Left lung (tissue), 4 donors: ENCODE measurements at regions not wholly inside any gene's neighbourhood (a gene's known extent, or its start where the extent isn't known, plus 50 kb on each side); places are given as distances from the start of the nearest gene placed in this dataset.

Source experiments
- ATAC-seq: fragments of 200-7000 bp; cut with Tn5 transposase; one replicate; pipeline ENCODE4 v1.9.1; 2020; ENCODE audit warnings: moderate library complexity
- DNase-seq, 4 donors: peaks; one replicate each; pipeline ENCODE4 v3.0.0-alpha.2; 2013 to 2020
- H3K27ac ChIP-seq, 2 donors: fragments of 200-600 bp; sonication (generic) in 1 of 2; one replicate each; pipeline versions ENCODE4 v1.5.0 to v1.8.0; 2020 to 2021
- H3K27me3 ChIP-seq, 2 donors: fragments of 200-600 bp; sonication (generic) in 1 of 2; one replicate each; pipeline versions ENCODE4 v1.5.0 to v1.8.0; 2020 to 2021
- H3K36me3 ChIP-seq, 2 donors: fragments of 200-600 bp; sonication (generic) in 1 of 2; one replicate each; pipeline versions ENCODE4 v1.5.0 to v1.8.0; 2020 to 2021
- H3K4me1 ChIP-seq, 2 donors: fragments of 200-600 bp; one replicate each; pipeline ENCODE4 v1.8.0; 2021
- H3K4me3 ChIP-seq, 2 donors: fragments of 200-600 bp; sonication (generic) in 1 of 2; one replicate each; pipeline versions ENCODE4 v1.5.0 to v1.8.0; 2020 to 2021; ENCODE audit warnings: mild to moderate bottlenecking in 1 of 2
- H3K9me3 ChIP-seq, 2 donors: fragments of 200-600 bp; sonication (generic) in 1 of 2; one replicate each; pipeline versions ENCODE4 v1.5.0 to v1.8.0; 2020 to 2021
- intact Hi-C, 2 donors: fragments of 100-400 bp; cut with DNase I; formaldehyde crosslinking; loops; one replicate each; pipeline versions ENCODE4 v1.11.2 to v1.14.2; 2022
- TF ChIP-seq, protein P1 (sequence below), 2 donors: fragments of 200-600 bp; sonication (generic) in 1 of 2; IDR thresholded peaks; one replicate each; pipeline versions ENCODE4 v1.5.0 to v1.8.0; 2021; ENCODE audit warnings: antibody characterized with exemption in 2 of 2
- donor health status: DM: no; HTN: yes; CAD: no.
- donor health status: DM: no; HTN: no; CAD: no.

DNA sequence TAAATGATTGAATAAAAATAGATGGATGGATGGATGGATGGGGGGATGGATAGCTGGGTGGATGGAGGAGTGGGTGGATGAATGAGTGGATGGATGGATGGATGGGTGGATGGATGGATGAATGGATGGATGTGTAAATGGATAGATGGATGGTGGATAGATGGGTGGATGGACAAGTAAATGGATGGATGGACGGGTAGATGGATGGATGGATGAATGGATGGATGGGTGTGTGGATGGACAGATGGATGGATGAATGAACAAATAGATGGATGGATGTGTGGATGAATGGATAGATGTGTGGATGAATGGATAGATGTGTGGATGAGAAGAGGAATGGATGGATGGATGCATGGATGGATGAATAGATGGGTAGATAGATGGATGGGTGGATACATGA is 490.8 kb downstream of the VRK1 start:
- Histone ChIP-seq H3K4me1 (no peaks in the 10 kb centered on the region), H3K9me3 (no peaks in the 10 kb centered on the region), H3K27me3 (peaks cover 0 to 46% of the 10 kb centered on the region in 2 donors), H3K36me3 (no peaks in the 10 kb centered on the region), H3K27ac (no peak overlapping the region), H3K4me3 (no peak overlapping the region)
- TF ChIP-seq, protein P1, sequence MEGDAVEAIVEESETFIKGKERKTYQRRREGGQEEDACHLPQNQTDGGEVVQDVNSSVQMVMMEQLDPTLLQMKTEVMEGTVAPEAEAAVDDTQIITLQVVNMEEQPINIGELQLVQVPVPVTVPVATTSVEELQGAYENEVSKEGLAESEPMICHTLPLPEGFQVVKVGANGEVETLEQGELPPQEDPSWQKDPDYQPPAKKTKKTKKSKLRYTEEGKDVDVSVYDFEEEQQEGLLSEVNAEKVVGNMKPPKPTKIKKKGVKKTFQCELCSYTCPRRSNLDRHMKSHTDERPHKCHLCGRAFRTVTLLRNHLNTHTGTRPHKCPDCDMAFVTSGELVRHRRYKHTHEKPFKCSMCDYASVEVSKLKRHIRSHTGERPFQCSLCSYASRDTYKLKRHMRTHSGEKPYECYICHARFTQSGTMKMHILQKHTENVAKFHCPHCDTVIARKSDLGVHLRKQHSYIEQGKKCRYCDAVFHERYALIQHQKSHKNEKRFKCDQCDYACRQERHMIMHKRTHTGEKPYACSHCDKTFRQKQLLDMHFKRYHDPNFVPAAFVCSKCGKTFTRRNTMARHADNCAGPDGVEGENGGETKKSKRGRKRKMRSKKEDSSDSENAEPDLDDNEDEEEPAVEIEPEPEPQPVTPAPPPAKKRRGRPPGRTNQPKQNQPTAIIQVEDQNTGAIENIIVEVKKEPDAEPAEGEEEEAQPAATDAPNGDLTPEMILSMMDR (IDR thresholded peaks at IDR 0.05), result no peak
- intact Hi-C loops, result no loop called here
- DNase-seq (no peak), ATAC-seq (no peak)

DNA sequence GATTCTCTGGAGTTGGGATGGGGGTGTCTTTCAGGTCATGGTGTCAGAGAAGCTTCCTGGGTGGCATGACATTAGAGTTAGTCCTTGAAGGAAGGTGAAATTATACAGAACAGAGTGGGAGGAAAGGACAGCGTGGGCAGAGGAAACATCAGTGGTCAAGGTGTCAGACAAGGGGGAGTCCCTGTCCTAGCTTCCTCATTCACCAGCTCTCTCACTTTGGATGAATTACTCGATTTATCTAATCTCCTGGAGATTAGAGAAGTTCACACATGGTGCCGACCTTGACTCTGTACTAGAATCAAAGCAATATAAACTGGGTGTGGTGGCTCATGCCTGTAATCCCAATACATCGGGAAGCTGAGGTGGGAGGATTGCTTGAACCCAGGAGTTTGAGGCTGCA is 492.9 kb downstream of the VRK1 start:
- no peak overlapping the region for H3K4me3 ChIP-seq
- H3K9me3 ChIP-seq, result no peaks in the 10 kb centered on the region
- intact Hi-C loops, result no loop called here
- peaks cover 0 to 47% of the 10 kb centered on the region in 2 donors for H3K27me3 ChIP-seq
- no peak overlapping the region for H3K27ac ChIP-seq
- TF ChIP-seq, protein P1 (IDR thresholded peaks at IDR 0.05), result no peak
- no peaks in the 10 kb centered on the region for H3K4me1 ChIP-seq
- no peak for DNase-seq
- ATAC-seq, result no peak
- H3K36me3 ChIP-seq, result no peaks in the 10 kb centered on the region

DNA sequence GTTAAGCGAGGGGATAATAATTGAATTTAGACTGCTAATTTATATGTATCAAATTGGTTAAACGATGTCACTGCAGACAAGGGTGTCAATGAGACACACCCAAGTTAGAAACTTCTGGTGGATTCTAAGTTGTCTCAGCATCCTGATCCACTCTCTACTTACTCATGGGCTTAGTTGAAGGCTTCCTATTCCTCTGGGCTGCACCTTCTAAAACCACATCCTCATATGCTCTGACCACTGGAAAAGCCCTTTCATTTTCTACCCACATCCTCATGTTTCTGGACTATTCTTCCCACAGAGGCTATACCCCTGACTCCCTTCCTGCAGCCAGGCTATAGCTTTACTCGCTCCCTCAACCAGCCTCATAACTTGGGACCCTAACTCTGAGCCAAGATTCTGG is 493.8 kb downstream of the VRK1 start:
- Histone ChIP-seq H3K36me3 (no peaks in the 10 kb centered on the region), H3K27ac (no peak overlapping the region), H3K27me3 (peaks cover 0 to 55% of the 10 kb centered on the region in 2 donors), H3K4me1 (no peaks in the 10 kb centered on the region), H3K4me3 (no peak overlapping the region), H3K9me3 (no peaks in the 10 kb centered on the region)
- DNase-seq (no peak), ATAC-seq (no peak)
- TF ChIP-seq, protein P1 (IDR thresholded peaks at IDR 0.05), result no peak
- intact Hi-C loops, result no loop called here

DNA sequence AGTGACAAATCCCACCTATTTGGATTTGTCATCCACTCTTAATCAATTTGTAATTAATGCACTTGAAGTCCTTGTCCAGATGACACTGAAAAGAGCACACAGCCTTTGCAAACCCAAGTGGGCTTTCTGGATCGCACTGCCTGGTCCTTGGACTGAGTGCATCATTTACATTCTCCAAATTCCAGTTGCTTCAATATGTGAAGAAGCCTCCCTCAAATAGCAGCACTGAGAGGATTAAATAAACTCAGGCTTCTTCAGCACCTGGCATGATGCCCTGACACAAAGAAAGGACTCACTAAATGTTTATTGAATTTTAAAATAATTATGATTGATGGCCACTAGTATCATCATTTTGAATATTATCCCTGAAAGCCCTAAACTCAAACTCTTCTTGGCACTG is 496.5 kb downstream of the VRK1 start:
- Histone ChIP-seq H3K36me3 (no peaks in the 10 kb centered on the region), H3K4me1 (no peaks in the 10 kb centered on the region), H3K27ac (no peak overlapping the region), H3K4me3 (no peak overlapping the region), H3K27me3 (peaks cover 5 to 64% of the 10 kb centered on the region in 2 donors), H3K9me3 (no peaks in the 10 kb centered on the region)
- TF ChIP-seq, protein P1 (IDR thresholded peaks at IDR 0.05), result no peak
- intact Hi-C loops, result no loop called here
- ATAC-seq (no peak), DNase-seq (no peak)

DNA sequence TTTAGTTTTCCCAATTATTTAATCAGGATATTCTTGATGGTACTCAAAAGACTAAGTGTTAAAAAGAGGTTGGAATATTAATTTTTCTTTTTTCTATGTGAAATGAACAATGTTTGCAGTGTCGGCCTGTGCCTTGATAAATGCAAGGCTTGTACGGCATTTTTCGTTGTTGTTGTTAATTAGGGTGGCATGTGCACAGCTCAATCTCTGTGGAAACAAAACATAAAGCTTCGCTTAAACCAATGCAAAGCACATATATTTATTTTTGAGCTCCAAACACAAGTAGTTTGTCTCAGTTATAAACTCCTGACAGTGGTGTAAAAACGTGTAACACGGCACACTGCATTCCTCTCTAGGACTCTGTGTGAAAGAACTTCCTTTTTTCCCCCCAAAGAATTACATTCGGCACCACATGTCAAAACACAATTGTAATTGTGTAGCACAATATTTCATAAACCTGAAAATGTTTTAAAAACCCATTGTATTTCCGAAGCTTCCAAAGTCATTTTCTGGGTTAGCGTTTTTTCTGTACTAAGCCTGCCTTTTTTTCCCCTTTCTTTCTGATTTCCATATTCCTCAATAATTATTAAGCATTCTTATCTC is 498.0 kb downstream of the VRK1 start:
- Histone ChIP-seq H3K4me1 (no peaks in the 10 kb centered on the region), H3K4me3 (no peak overlapping the region), H3K27me3 (peaks cover 5 to 68% of the 10 kb centered on the region in 2 donors), H3K9me3 (no peaks in the 10 kb centered on the region), H3K27ac (no peak overlapping the region), H3K36me3 (no peaks in the 10 kb centered on the region)
- DNase-seq (no peak), ATAC-seq (no peak)
- TF ChIP-seq, protein P1 (IDR thresholded peaks at IDR 0.05), result no peak
- intact Hi-C loops, result no loop called here
